IMR-90 (cell line): ENCODE measurements at regions not wholly inside any gene's neighbourhood (a gene's known extent, or its start where the extent isn't known, plus 50 kb on each side); places are given as distances from the start of the nearest gene placed in this dataset.

Source experiments
- ATAC-seq: fragments of 200-7000 bp; cut with Tn5 transposase; 2 replicates; pipeline ENCODE4 v1.9.1; 2020; ENCODE audit warnings: low read depth, mild to moderate bottlenecking, moderate library complexity
- BruUV-seq: library from RNA; stranded (reverse); fragments of 400-500 nt; replicated peaks from 2 replicates; lab custom pipeline; 2021; lab: Mats Ljungman, UMichigan
- CTCF ChIA-PET: fragments of 300-600 bp; formaldehyde crosslinking; extraction: SDS; loops from one replicate; lab custom pipeline; 2021; ENCODE audit warnings: antibody characterized with exemption; lab: Yijun Ruan, JAX
- POLR2A ChIA-PET: fragments of 300-600 bp; sonication (Branson Sonifier 250); formaldehyde crosslinking; loops from one replicate; lab custom pipeline; 2022; ENCODE audit warnings: antibody characterized with exemption; ENCODE audit not compliant: unreplicated experiment; lab: Charles Lee
- DNase-seq: peaks from one replicate; pipeline ENCODE4 v3.0.0; 2013
- H2AFZ ChIP-seq: replicated peaks from 2 replicates; pipeline ENCODE3; 2013; ENCODE audit warnings: low read length, mild to moderate bottlenecking; ENCODE audit not compliant: poor library complexity
- H2AK5ac ChIP-seq: 2 replicates; pipeline ENCODE4 v1.6.1; 2013; ENCODE audit warnings: low read depth, low read length, inconsistent platforms
- H2AK9ac ChIP-seq: replicated peaks from 2 replicates; pipeline ENCODE3; 2013; ENCODE audit warnings: mild to moderate bottlenecking, low read depth, low read length, moderate library complexity; ENCODE audit not compliant: poor library complexity
- H2BK120ac ChIP-seq: 2 replicates; pipeline ENCODE4 v1.6.1; 2013; ENCODE audit warnings: low read depth, low read length, inconsistent platforms
- H2BK15ac ChIP-seq: 3 replicates; pipeline ENCODE4 v1.6.1; 2013; ENCODE audit warnings: low read depth, low read length, inconsistent platforms
- H2BK20ac ChIP-seq: 2 replicates; pipeline ENCODE4 v1.6.1; 2013; ENCODE audit warnings: low read depth, mild to moderate bottlenecking, inconsistent platforms, low read length, moderate library complexity
- H2BK5ac ChIP-seq: 2 replicates; pipeline ENCODE4 v1.6.1; 2013; ENCODE audit warnings: mild to moderate bottlenecking, low read depth, low read length, inconsistent platforms; ENCODE audit not compliant: poor library complexity, severe bottlenecking
- H3K14ac ChIP-seq: replicated peaks from 2 replicates; pipeline ENCODE4 v1.6.1; 2013; ENCODE audit warnings: low read depth, low read length, inconsistent platforms
- H3K18ac ChIP-seq: 2 replicates; pipeline ENCODE4 v1.6.1; 2013; ENCODE audit warnings: low read depth, low read length, control low read depth
- H3K23ac ChIP-seq: 2 replicates; pipeline ENCODE4 v1.6.1; 2013; ENCODE audit warnings: low read depth, low read length, inconsistent platforms
- H3K27ac ChIP-seq: 2 replicates; pipeline ENCODE4 v1.5.1; 2013; ENCODE audit warnings: mild to moderate bottlenecking, control low read depth, low read length; ENCODE audit not compliant: insufficient read depth
- H3K27me3 ChIP-seq: 2 replicates; pipeline ENCODE4 v1.6.1; 2013; ENCODE audit warnings: low read length; ENCODE audit not compliant: control insufficient read depth, insufficient read depth
- H3K36me3 ChIP-seq: 2 replicates; pipeline ENCODE4 v1.6.1; 2013; ENCODE audit warnings: low read length, mixed read lengths; ENCODE audit not compliant: control insufficient read depth, insufficient read depth
- H3K4ac ChIP-seq: 2 replicates; pipeline ENCODE4 v1.6.1; 2013; ENCODE audit warnings: low read depth, low read length, inconsistent platforms
- H3K4me1 ChIP-seq: 2 replicates; pipeline ENCODE4 v1.6.1; 2013; ENCODE audit warnings: low read length, mixed read lengths; ENCODE audit not compliant: control insufficient read depth, insufficient read depth
- H3K4me2 ChIP-seq: 2 replicates; pipeline ENCODE4 v1.6.1; 2013; ENCODE audit warnings: low read depth, mild to moderate bottlenecking, control low read depth, low read length, moderate library complexity
- H3K4me3 ChIP-seq: 2 replicates; pipeline ENCODE4 v1.5.1; 2013; ENCODE audit warnings: low read depth, mild to moderate bottlenecking, control low read depth, low read length, moderate library complexity; ENCODE audit not compliant: insufficient read depth
- H3K56ac ChIP-seq: 2 replicates; pipeline ENCODE4 v1.6.1; 2013; ENCODE audit warnings: low read length, inconsistent platforms; ENCODE audit not compliant: insufficient read depth; ENCODE audit errors: extremely low read depth
- H3K79me1 ChIP-seq, 2 experiments: 2 replicates each; pipeline ENCODE4 v1.6.1; 2013; ENCODE audit warnings: low read length in 2 of 2, inconsistent platforms in 1 of 2, low read depth in 1 of 2
- H3K9ac ChIP-seq: 2 replicates; pipeline ENCODE4 v1.6.1; 2013; ENCODE audit warnings: low read depth, low read length, control low read depth
- H3K9me1 ChIP-seq: 2 replicates; pipeline ENCODE4 v1.6.1; 2013; ENCODE audit warnings: low read length, inconsistent platforms; ENCODE audit not compliant: insufficient read depth
- H3K9me3 ChIP-seq: 2 replicates; pipeline ENCODE4 v1.6.1; 2013; ENCODE audit warnings: low read length; ENCODE audit not compliant: control insufficient read depth, insufficient read depth
- H4K20me1 ChIP-seq: 2 replicates; pipeline ENCODE4 v1.6.1; 2013; ENCODE audit warnings: low read length, inconsistent platforms; ENCODE audit not compliant: insufficient read depth
- H4K5ac ChIP-seq: 2 replicates; pipeline ENCODE4 v1.6.1; 2013; ENCODE audit warnings: mild to moderate bottlenecking, low read depth, low read length, control low read depth
- H4K8ac ChIP-seq, 2 experiments: 2 replicates each; pipeline ENCODE4 v1.6.1; 2013; ENCODE audit warnings: low read depth in 2 of 2, low read length in 2 of 2, control low read depth in 1 of 2, inconsistent platforms in 1 of 2
- H4K91ac ChIP-seq: 2 replicates; pipeline ENCODE4 v1.6.1; 2013; ENCODE audit warnings: low read depth, low read length, inconsistent platforms; ENCODE audit not compliant: insufficient read depth
- CEBPB ChIP-seq: IDR thresholded peaks from 2 replicates; pipeline ENCODE4 v1.6.1; 2012; ENCODE audit warnings: low read depth, low read length, improper control_type of control experiment
- CHD1 ChIP-seq: IDR thresholded peaks from 2 replicates; pipeline ENCODE4 v1.6.1; 2012; ENCODE audit warnings: low read depth, low read length, improper control_type of control experiment
- CTCF ChIP-seq: conservative IDR thresholded peaks from 2 replicates; pipeline ENCODE4 v1.5.1; 2012; ENCODE audit warnings: mild to moderate bottlenecking, low read depth, low read length, improper control_type of control experiment
- FOS ChIP-seq: fragments of 150-350 bp; IDR thresholded peaks from 2 replicates; pipeline ENCODE4 v1.6.1; 2016; ENCODE audit warnings: low read depth, low read length
- MAFK ChIP-seq: IDR thresholded peaks from 2 replicates; pipeline ENCODE4 v1.6.1; 2012; ENCODE audit warnings: low read depth, low read length, improper control_type of control experiment
- MXI1 ChIP-seq: IDR thresholded peaks from 2 replicates; pipeline ENCODE4 v1.6.1; 2012; ENCODE audit warnings: low read depth, mild to moderate bottlenecking, low read length, moderate library complexity, borderline replicate concordance
- NFE2L2 ChIP-seq: fragments of 150-350 bp; IDR thresholded peaks from 2 replicates; pipeline ENCODE4 v1.6.1; 2016; ENCODE audit warnings: low read depth, mild to moderate bottlenecking, low read length
- POLR2A ChIP-seq: IDR thresholded peaks from 2 replicates; pipeline ENCODE4 v1.6.1; 2012; ENCODE audit warnings: mild to moderate bottlenecking, low read depth, low read length
- RAD21 ChIP-seq: IDR thresholded peaks from 2 replicates; pipeline ENCODE4 v1.6.1; 2012; ENCODE audit warnings: low read length, improper control_type of control experiment
- RCOR1 ChIP-seq: IDR thresholded peaks from 2 replicates; pipeline ENCODE4 v1.6.1; 2012; ENCODE audit warnings: mild to moderate bottlenecking, low read length, improper control_type of control experiment; ENCODE audit not compliant: insufficient replicate concordance
- RFX5 ChIP-seq: IDR thresholded peaks from 2 replicates; pipeline ENCODE4 v1.8.0; 2012; ENCODE audit warnings: low read depth, mild to moderate bottlenecking, low read length, moderate library complexity
- SMC3 ChIP-seq: fragments of 150-350 bp; IDR thresholded peaks from 2 replicates; pipeline ENCODE4 v1.6.1; 2016; ENCODE audit warnings: low read depth, mild to moderate bottlenecking, antibody characterized with exemption, low read length, moderate library complexity
- WGBS, 2 experiments: methylation state at CpG; one replicate each; pipeline versions ENCODE4 v1.1.5 to v1.1.7; 2013; ENCODE audit warnings: missing lambda C conversion rate in 2 of 2; ENCODE audit not compliant: insufficient read length in 1 of 2; ENCODE audit errors: extremely low coverage in 2 of 2; 5-methylcytosine and 5-hydroxymethylcytosine counted together
- dilution Hi-C: fragments of 300-500 bp; cut with HindIII; formaldehyde crosslinking; loops from one replicate; pipeline ENCODE4 v1.14.3; 2018; ENCODE audit warnings: low sequenced_read_pairs; ENCODE audit not compliant: unreplicated experiment
- in situ Hi-C: fragments of 300-500 bp; cut with MboI; formaldehyde crosslinking; loops from 3 replicates; pipeline ENCODE4 v1.14.3; 2019; ENCODE audit warnings: low sequenced_read_pairs, inconsistent platforms, mixed read lengths
- intact Hi-C: fragments of 100-400 bp; cut with micrococcal nuclease; formaldehyde crosslinking; loops from 2 replicates; pipeline ENCODE4 v1.10.0; 2022
- TF ChIP-seq, protein P1 (sequence below): fragments of 150-350 bp; IDR thresholded peaks from 2 replicates; pipeline ENCODE4 v1.6.1; 2016; ENCODE audit warnings: low read depth, mild to moderate bottlenecking, low read length, moderate library complexity, borderline replicate concordance

GRCh38 chr2:121096611-121097010, 188.4 kb downstream of the TFCP2L1 start (continued):
- TF ChIP-seq CTCF: no peak
- no peak for TF ChIP-seq SMC3

DNA sequence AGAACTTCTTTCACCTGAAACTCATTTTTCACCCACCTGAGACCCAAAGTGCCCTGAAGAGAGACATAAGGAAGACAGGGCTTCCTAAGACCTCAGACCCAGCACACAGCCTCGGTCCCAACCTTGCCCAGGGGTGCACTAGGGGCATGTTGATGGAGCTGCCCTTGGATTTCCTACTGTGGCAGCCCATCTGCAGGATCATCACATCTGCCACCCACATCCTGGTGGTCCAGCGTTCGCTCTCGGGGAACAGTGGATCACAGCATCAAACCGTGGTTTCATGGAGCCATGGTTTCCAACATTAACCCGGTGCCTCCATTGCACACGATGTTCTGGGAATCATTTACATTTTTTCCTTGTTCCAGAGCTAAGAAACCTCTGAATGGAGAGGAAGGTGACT, 186.4 kb downstream of the TFCP2L1 start:
- Histone ChIP-seq H2AFZ (no peak overlapping the region), H3K9me3 (no peaks in the 10 kb centered on the region), H4K20me1 (no peaks in the 10 kb centered on the region), H3K4me2 (no peak overlapping the region), H3K9me1 (no peaks in the 10 kb centered on the region), H3K4me1 (no peaks in the 10 kb centered on the region), H3K23ac (no peak overlapping the region), H3K36me3 (no peaks in the 10 kb centered on the region), H3K27me3 (peaks cover 63% of the 10 kb centered on the region), H2AK5ac (no peak overlapping the region), H2BK5ac (no peak overlapping the region), H3K9ac (no peak overlapping the region), H2BK120ac (no peak overlapping the region), H2BK20ac (no peak overlapping the region), H2BK15ac (no peak overlapping the region), H3K18ac (no peak overlapping the region), H2AK9ac (no peak overlapping the region), H3K79me1 (no peaks in the 10 kb centered on the region), H4K5ac (no peak overlapping the region), H3K14ac (no peak overlapping the region), H3K4ac (no peak overlapping the region), H3K56ac (no peak overlapping the region), H4K8ac (no peak overlapping the region), H3K27ac (no peak overlapping the region), H3K4me3 (no peak overlapping the region), H4K91ac (no peak overlapping the region)
- POLR2A ChIA-PET: no interaction called here
- WGBS, 2 experiments: no CpG with 5 or more reads among the region's 7 CpGs
- TF ChIP-seq NFE2L2: no peak
- no peak for TF ChIP-seq CHD1
- no peak for TF ChIP-seq CTCF
- TF ChIP-seq MAFK: no peak
- no peak for TF ChIP-seq FOS
- no peak for TF ChIP-seq MXI1
- no peak for TF ChIP-seq SMC3
- TF ChIP-seq RAD21: no peak
- no peak for TF ChIP-seq POLR2A
- TF ChIP-seq, protein P1, sequence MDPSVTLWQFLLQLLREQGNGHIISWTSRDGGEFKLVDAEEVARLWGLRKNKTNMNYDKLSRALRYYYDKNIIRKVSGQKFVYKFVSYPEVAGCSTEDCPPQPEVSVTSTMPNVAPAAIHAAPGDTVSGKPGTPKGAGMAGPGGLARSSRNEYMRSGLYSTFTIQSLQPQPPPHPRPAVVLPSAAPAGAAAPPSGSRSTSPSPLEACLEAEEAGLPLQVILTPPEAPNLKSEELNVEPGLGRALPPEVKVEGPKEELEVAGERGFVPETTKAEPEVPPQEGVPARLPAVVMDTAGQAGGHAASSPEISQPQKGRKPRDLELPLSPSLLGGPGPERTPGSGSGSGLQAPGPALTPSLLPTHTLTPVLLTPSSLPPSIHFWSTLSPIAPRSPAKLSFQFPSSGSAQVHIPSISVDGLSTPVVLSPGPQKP: no peak
- no peak for TF ChIP-seq CEBPB
- no peak for TF ChIP-seq RFX5
- no peak for TF ChIP-seq RCOR1
- in situ Hi-C loops (loop anchor here (10.0 to 25.0 kb wide), 3 partner anchors 256 to 639 kb away; partner anchors contain the start of genes NIFK and RNU4ATAC), intact Hi-C loops (loop anchor here (10.0 kb wide), 1 partner anchor 646 kb away; no protein-coding TSS in a partner anchor), dilution Hi-C loops (no loop called here)
- CTCF ChIA-PET: no interaction called here
- DNase-seq (no peak), ATAC-seq (no peak)
- BruUV-seq: no TSS peak
